ENCODE measurements at regions not wholly inside any gene's neighbourhood (a gene's known extent, or its start where the extent isn't known, plus 50 kb on each side); places are given as distances from the start of the nearest gene placed in this dataset.

GRCh38 chr2:42999391-42999841 lies 207.0 kb upstream of the HAAO start:
- TF ChIP-seq EZH2 (IDR thresholded peaks at IDR 0.05; ENCODE audit: insufficient read depth, poor library complexity, severe bottlenecking) (no peak), EZH2phosphoT487 (IDR thresholded peaks at IDR 0.05; ENCODE audit: insufficient read depth, low read depth) (no peak)
